ENCODE measurements at regions not wholly inside any gene's neighbourhood (a gene's known extent, or its start where the extent isn't known, plus 50 kb on each side); places are given as distances from the start of the nearest gene placed in this dataset.
A peak's percentile ranks its signal among the peaks of the same experiment; 100 is the strongest.

DNA sequence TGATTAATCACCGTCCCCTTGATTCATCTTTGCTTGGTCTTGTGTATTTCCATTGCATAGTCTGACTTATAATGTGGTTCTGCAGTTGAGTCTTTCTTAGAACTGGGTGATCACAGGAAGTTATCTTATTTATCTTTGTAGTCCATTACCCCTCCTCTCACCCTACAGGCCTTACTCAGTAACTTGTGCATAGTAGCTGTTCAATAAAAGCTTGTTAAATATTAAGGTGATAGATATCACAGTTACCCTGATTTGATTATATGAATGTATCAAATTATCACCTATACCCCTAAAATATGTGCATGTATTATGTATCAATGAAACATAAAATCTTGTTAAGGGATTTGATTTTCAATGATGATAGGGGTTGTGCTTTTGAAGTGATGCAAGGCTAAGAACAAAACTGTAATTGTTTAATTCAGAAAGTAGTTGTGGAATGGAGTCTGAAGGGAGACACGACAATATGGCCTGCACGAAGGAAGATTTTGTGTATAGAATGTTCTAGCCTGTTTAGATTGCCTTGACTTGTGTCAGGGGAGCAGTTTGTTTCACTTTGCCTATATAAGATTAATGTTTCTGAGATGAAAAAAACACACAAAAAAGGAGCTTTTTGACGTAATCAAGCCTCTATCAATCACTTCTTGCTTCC lies 132.4 kb upstream of the LIMCH1 start:
- Histone ChIP-seq H3K27ac (ENCODE audit: low read depth, low read length) (no peak overlapping the region), H3K4me3 (ENCODE audit: low read length) (no peak overlapping the region), H3K9ac (ENCODE audit: low read length) (no peak overlapping the region), H3K4me1 (ENCODE audit: control insufficient read depth, insufficient read depth, low read length) (no peaks in the 10 kb centered on the region), H3K36me3 (ENCODE audit: control insufficient read depth, insufficient read depth, low read length) (no peaks in the 10 kb centered on the region), H3K27me3 (ENCODE audit: control insufficient read depth, insufficient read depth, low read length) (no peaks in the 10 kb centered on the region)

DNA sequence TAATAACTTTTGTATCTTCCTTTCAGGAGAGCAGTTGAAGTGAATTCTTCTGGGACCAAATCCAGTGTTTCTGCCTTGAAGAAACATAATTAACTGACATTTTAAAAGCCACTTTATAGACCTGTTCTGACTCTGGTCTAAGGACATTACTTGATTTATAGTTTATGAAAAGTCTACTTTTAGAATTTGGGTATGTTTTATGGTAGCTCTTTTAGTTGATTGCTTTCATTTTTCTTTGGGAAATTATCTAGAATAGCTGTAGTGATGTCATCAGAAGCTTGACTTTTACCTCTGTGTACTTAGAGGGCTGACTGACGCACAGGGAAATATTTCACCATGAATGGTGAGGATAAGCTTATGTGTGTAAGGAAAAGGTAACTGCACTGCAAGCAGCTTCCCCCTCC lies 131.8 kb upstream of the LIMCH1 start:
- Histone ChIP-seq H3K36me3 (ENCODE audit: control insufficient read depth, insufficient read depth, low read length) (no peaks in the 10 kb centered on the region), H3K27ac (ENCODE audit: low read depth, low read length) (no peak overlapping the region), H3K4me1 (ENCODE audit: control insufficient read depth, insufficient read depth, low read length) (no peaks in the 10 kb centered on the region), H3K4me3 (ENCODE audit: low read length) (no peak overlapping the region), H3K9ac (ENCODE audit: low read length) (no peak overlapping the region), H3K27me3 (ENCODE audit: control insufficient read depth, insufficient read depth, low read length) (no peaks in the 10 kb centered on the region)

DNA sequence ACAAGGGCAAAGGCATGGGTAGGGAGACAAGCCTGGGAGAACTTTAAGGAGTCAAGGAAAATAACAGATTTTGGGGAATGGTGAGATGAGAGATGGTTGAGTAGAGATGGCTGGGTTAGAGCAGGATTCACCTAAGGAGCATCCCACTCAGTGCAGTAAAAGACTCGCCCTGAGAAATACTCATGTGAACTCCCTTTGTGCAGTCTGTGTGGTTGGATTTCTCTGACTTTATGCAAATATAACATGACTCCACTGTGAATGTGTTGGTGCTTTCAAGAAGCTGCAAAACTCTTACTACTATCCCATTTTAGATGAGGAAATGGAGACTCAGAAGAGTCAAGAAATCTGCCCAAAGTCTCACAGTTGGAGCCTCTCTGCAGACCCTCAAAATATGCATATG lies 129.8 kb upstream of the LIMCH1 start:
- no peaks in the 10 kb centered on the region for H3K36me3 ChIP-seq (ENCODE audit: control insufficient read depth, insufficient read depth, low read length)
- H3K27me3 ChIP-seq (ENCODE audit: control insufficient read depth, insufficient read depth, low read length): no peaks in the 10 kb centered on the region
- H3K4me3 ChIP-seq (ENCODE audit: low read length): no peak overlapping the region
- no peak overlapping the region for H3K9ac ChIP-seq (ENCODE audit: low read length)
- no peaks in the 10 kb centered on the region for H3K4me1 ChIP-seq (ENCODE audit: control insufficient read depth, insufficient read depth, low read length)
- H3K27ac ChIP-seq (ENCODE audit: low read depth, low read length): no peak overlapping the region

DNA sequence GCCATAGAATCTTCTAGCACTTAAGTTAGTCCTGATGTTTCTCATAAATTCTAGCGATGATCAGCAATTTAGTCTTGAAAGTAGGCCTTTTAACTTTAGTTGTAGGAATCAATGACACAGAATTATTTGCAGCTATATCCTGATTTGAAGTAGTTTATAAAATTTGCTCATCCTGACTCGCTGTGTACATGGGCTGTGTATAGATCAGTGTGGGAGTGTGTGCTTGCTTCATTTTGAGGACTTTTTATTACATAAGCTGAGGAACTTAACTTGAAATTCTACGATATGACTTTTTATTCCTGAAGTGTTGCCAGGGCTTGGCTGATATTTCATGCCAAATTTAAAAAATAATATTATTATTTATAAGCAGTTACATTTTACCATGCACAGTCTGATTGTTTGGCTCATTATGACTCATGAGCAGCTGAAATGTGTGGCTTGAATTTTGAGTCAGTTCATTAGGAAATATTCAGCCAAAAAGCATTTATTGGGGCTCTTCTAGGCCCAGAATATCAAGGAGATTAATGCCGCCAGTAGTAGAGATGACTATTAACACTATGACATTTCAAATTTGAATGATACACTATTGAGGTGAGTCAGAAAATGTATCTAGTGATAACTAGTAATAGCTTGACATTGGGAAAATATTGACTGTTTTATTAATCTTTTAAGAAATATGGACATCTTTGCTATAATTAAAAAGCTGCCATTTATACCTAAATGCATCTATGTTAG lies 128.9 kb upstream of the LIMCH1 start:
- no peak overlapping the region for H3K4me3 ChIP-seq (ENCODE audit: low read length)
- no peak overlapping the region for H3K9ac ChIP-seq (ENCODE audit: low read length)
- H3K36me3 ChIP-seq (ENCODE audit: control insufficient read depth, insufficient read depth, low read length): no peaks in the 10 kb centered on the region
- H3K4me1 ChIP-seq (ENCODE audit: control insufficient read depth, insufficient read depth, low read length): no peaks in the 10 kb centered on the region
- H3K27me3 ChIP-seq (ENCODE audit: control insufficient read depth, insufficient read depth, low read length): no peaks in the 10 kb centered on the region
- no peak overlapping the region for H3K27ac ChIP-seq (ENCODE audit: low read depth, low read length)

DNA sequence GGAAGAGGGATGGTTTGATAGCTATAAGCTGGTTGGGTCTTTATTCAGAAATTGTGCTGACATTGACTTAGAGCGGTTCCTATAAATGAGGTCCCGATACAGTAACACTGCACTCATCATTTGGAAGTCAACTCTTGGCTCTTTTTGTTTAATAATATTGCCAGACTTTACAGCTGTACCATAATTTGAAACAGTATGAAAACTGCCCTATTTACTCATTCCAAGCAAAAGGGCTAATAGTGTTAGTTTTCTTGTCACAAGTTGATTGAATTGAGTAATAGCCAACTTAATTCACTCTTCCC lies 128.4 kb upstream of the LIMCH1 start:
- Histone ChIP-seq H3K27me3 (ENCODE audit: control insufficient read depth, insufficient read depth, low read length) (no peaks in the 10 kb centered on the region), H3K9ac (ENCODE audit: low read length) (no peak overlapping the region), H3K4me3 (ENCODE audit: low read length) (no peak overlapping the region), H3K36me3 (ENCODE audit: control insufficient read depth, insufficient read depth, low read length) (no peaks in the 10 kb centered on the region), H3K4me1 (ENCODE audit: control insufficient read depth, insufficient read depth, low read length) (no peaks in the 10 kb centered on the region), H3K27ac (ENCODE audit: low read depth, low read length) (no peak overlapping the region)

DNA sequence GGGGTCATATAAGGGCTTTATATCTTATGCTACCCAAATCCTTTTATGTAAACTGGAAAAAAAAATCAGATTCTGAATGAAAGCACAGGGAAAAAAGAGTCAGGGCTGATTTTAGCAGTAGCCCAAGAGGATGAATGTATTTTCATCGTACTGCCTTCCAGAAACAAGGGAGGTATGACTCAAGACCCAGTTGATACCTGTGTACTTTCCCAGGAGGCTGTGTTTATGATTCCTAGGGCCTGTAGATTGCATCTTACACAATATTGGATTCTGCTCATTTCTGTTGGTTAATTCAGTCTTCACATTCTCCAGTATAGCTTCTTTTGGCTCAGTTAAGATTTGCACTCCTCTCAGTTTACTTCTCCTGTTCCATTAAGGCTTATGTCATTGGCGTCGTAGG lies 127.9 kb upstream of the LIMCH1 start:
- Histone ChIP-seq H3K9ac (ENCODE audit: low read length) (no peak overlapping the region), H3K27ac (ENCODE audit: low read depth, low read length) (no peak overlapping the region), H3K4me3 (ENCODE audit: low read length) (no peak overlapping the region), H3K36me3 (ENCODE audit: control insufficient read depth, insufficient read depth, low read length) (no peaks in the 10 kb centered on the region), H3K27me3 (ENCODE audit: control insufficient read depth, insufficient read depth, low read length) (no peaks in the 10 kb centered on the region), H3K4me1 (ENCODE audit: control insufficient read depth, insufficient read depth, low read length) (no peaks in the 10 kb centered on the region)

DNA sequence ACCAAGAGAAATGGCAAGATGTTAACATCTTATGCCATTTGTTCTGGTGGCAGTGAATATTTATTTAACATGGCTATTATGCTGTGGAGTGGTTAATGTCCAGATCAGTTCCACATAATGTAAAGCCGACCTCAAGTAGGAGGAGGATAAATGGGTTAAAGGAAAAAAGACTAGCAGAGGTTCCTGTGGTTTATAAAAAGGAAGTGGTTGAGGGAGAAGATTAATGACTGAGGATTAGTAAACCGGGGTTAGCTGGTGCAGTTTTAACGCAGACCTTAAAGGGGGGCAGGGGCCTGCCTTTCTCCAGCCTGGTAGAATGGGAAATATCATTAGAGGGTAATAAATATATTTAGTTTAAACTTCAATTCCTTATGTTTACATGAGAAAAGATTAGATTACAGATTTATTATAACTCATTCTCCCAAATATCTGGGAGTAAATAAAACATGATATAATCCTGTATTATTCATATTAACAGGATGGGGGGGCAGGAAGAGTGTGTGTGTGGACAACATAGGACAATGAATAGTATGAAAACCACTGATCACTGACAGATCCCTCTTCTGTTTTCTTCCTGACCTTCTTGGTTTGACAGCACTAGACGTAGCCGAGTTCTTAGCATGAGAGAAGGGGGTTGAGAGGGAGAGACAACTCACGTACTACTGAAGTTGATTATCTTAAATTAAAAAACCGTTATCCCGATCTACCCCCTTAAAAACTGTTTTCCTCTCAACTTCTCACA lies 124.1 kb upstream of the LIMCH1 start:
- no peak overlapping the region for H3K9ac ChIP-seq (ENCODE audit: low read length)
- H3K27ac ChIP-seq (ENCODE audit: low read depth, low read length): no peak overlapping the region
- H3K36me3 ChIP-seq (ENCODE audit: control insufficient read depth, insufficient read depth, low read length): no peaks in the 10 kb centered on the region
- H3K27me3 ChIP-seq (ENCODE audit: control insufficient read depth, insufficient read depth, low read length): no peaks in the 10 kb centered on the region
- H3K4me1 ChIP-seq (ENCODE audit: control insufficient read depth, insufficient read depth, low read length): peaks cover 2% of the 10 kb centered on the region
- H3K4me3 ChIP-seq (ENCODE audit: low read length): no peak overlapping the region

DNA sequence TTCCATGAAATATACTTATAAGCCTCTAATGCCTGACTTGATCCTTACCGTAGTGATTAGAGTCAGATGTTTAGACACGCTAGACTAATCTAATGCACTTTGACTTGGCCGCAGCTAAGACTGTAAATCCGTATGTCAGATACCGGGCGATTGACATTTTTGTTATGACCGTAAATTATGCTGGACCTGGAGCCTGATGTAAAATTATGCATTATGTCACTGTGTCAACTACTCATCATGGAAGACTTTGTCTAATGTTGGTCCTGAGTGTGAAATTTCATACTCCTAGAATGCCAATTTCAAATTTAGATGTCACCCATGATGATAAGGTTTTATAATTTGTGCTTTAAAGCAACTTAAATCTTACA lies 123.6 kb upstream of the LIMCH1 start:
- Histone ChIP-seq H3K27ac (ENCODE audit: low read depth, low read length) (no peak overlapping the region), H3K27me3 (ENCODE audit: control insufficient read depth, insufficient read depth, low read length) (no peaks in the 10 kb centered on the region), H3K4me3 (ENCODE audit: low read length) (no peak overlapping the region), H3K4me1 (ENCODE audit: control insufficient read depth, insufficient read depth, low read length) (peaks cover 2% of the 10 kb centered on the region), H3K9ac (ENCODE audit: low read length) (no peak overlapping the region), H3K36me3 (ENCODE audit: control insufficient read depth, insufficient read depth, low read length) (no peaks in the 10 kb centered on the region)

DNA sequence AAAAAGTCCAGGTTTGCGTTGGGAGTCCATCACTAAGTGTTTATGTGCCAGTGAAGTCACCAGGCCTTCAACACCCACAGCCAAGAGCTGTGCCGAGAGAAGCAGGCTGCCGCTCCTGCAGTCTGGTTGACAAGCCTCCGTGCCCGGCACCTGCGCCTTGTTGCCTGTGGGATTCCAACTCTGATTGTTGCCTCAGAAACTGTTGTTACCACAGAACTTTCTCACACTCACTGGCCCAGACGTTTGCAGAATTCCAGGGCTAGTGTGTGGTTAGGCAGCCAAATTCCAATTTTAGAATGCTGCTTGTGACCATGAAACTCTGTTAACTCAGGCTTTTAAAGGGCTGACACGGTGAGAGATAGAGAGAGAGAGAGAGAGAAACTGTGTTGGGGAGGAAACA lies 119.5 kb upstream of the LIMCH1 start:
- Histone ChIP-seq H3K9ac (ENCODE audit: low read length) (no peak overlapping the region), H3K4me3 (ENCODE audit: low read length) (peak overlapping the region; percentile 44), H3K27ac (ENCODE audit: low read depth, low read length) (peak overlapping the region; percentile 32), H3K4me1 (ENCODE audit: control insufficient read depth, insufficient read depth, low read length) (peaks cover 2% of the 10 kb centered on the region), H3K36me3 (ENCODE audit: control insufficient read depth, insufficient read depth, low read length) (no peaks in the 10 kb centered on the region), H3K27me3 (ENCODE audit: control insufficient read depth, insufficient read depth, low read length) (no peaks in the 10 kb centered on the region)

DNA sequence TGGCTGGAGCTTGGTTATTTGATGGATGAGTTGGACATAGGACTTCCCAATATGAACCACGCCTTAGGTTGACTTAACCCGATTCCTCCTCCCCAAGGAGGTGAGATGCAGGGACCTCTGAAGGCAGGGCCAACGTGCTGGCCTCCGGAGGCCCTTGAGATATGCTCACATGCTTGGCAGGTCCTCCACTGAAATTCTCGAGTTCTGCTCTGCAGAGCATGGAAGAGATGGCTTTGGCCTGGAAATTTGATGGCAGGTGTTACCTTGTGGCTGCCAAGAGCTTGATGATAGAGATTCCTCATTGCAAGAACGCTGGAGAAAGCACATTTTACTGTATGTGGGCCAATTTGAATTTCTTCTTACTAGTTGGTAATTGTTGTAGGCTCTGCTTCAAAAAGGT lies 117.4 kb upstream of the LIMCH1 start:
- Histone ChIP-seq H3K9ac (ENCODE audit: low read length) (no peak overlapping the region), H3K4me1 (ENCODE audit: control insufficient read depth, insufficient read depth, low read length) (peaks cover 2% of the 10 kb centered on the region), H3K27me3 (ENCODE audit: control insufficient read depth, insufficient read depth, low read length) (no peaks in the 10 kb centered on the region), H3K27ac (ENCODE audit: low read depth, low read length) (no peak overlapping the region), H3K4me3 (ENCODE audit: low read length) (no peak overlapping the region), H3K36me3 (ENCODE audit: control insufficient read depth, insufficient read depth, low read length) (no peaks in the 10 kb centered on the region)

DNA sequence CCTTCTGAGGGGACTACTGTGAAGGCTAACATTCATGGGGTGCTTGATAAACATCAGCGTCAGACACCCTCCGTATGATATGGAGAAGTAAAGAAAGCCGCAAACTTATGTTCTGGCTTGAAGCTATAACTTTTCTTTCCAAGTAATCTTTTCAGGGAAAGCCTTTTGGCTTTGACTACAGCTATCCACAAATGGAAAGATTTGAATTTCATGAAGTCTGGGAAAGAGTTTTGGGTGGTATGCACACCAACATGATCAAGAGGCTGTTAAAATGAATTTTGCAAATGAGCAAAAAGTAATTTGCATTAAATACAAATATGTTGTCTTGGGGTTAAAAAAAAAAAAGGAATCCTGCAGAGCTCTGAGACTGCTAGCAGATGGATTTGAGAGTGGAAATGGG lies 114.8 kb upstream of the LIMCH1 start:
- Histone ChIP-seq H3K4me1 (ENCODE audit: control insufficient read depth, insufficient read depth, low read length) (peaks cover 2% of the 10 kb centered on the region), H3K9ac (ENCODE audit: low read length) (no peak overlapping the region), H3K36me3 (ENCODE audit: control insufficient read depth, insufficient read depth, low read length) (no peaks in the 10 kb centered on the region), H3K27ac (ENCODE audit: low read depth, low read length) (no peak overlapping the region), H3K4me3 (ENCODE audit: low read length) (no peak overlapping the region), H3K27me3 (ENCODE audit: control insufficient read depth, insufficient read depth, low read length) (no peaks in the 10 kb centered on the region)

DNA sequence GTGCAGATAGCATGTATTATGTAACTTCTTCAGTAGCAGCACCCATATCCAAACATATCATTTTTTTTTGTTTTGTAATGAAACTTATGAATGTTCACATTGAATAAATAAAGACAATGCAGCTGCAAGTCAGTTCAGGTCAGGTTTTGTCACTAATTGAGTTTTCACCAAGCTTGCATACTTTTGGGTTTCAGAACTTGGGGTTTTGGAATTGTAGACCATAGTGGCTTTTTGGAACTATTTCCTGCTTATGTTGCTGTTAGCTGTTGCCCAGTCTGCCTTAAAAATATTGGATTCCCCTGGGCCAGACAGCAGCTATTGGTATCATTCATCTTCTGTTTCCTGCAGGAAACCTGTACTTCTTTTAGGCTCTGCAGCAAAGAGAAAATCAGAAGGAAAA lies 113.4 kb upstream of the LIMCH1 start:
- no peak overlapping the region for H3K4me3 ChIP-seq (ENCODE audit: low read length)
- no peak overlapping the region for H3K9ac ChIP-seq (ENCODE audit: low read length)
- H3K27me3 ChIP-seq (ENCODE audit: control insufficient read depth, insufficient read depth, low read length): no peaks in the 10 kb centered on the region
- no peaks in the 10 kb centered on the region for H3K36me3 ChIP-seq (ENCODE audit: control insufficient read depth, insufficient read depth, low read length)
- no peaks in the 10 kb centered on the region for H3K4me1 ChIP-seq (ENCODE audit: control insufficient read depth, insufficient read depth, low read length)
- H3K27ac ChIP-seq (ENCODE audit: low read depth, low read length): no peak overlapping the region

DNA sequence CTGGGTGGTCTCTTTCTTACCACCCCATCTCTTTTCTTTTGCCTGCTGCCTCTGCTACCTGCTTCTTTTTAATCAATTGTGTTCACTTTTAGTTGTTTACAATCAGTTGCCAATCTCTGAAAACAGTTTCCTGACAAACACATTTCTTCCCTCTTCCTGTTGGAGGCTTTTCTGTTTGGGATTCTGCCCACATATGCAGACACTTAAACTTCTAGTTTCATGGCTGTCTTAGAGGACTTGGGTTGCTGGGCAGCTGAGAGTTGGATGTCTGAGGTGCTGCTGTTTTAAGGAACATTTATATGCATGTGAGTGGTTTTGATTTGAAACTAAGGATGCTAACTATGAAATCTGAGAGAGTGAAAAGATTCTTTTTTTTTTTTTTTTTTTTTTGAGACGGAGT lies 112.3 kb upstream of the LIMCH1 start:
- Histone ChIP-seq H3K4me3 (ENCODE audit: low read length) (no peak overlapping the region), H3K4me1 (ENCODE audit: control insufficient read depth, insufficient read depth, low read length) (no peaks in the 10 kb centered on the region), H3K9ac (ENCODE audit: low read length) (no peak overlapping the region), H3K27ac (ENCODE audit: low read depth, low read length) (no peak overlapping the region), H3K27me3 (ENCODE audit: control insufficient read depth, insufficient read depth, low read length) (no peaks in the 10 kb centered on the region), H3K36me3 (ENCODE audit: control insufficient read depth, insufficient read depth, low read length) (no peaks in the 10 kb centered on the region)
